ENCODE measurements at regions not wholly inside any gene's neighbourhood (a gene's known extent, or its start where the extent isn't known, plus 50 kb on each side); places are given as distances from the start of the nearest gene placed in this dataset.

- TF ChIP-seq CTCF (IDR thresholded peaks at IDR 0.05; ENCODE audit: poor library complexity), result no peak
- no peak for TF ChIP-seq EZH2 (IDR thresholded peaks at IDR 0.05; ENCODE audit: borderline replicate concordance)
Measured at GRCh38 chr1:212512816-212513559, 80.3 kb downstream of the NENF start.
